LNCaP clone FGC (cell line): ENCODE measurements at regions not wholly inside any gene's neighbourhood (a gene's known extent, or its start where the extent isn't known, plus 50 kb on each side); places are given as distances from the start of the nearest gene placed in this dataset.
A peak's percentile ranks its signal among the peaks of the same experiment; 100 is the strongest.

Source experiments
- DNase-seq: peaks from one replicate; pipeline ENCODE4 v3.0.0-alpha.2; 2011; ENCODE audit warnings: low read depth
- H3K4me3 ChIP-seq: 2 replicates; pipeline ENCODE4 v1.5.1; 2011; ENCODE audit warnings: mild to moderate bottlenecking, low read depth, low read length, control low read depth
- TF ChIP-seq, protein P1 (sequence below): IDR thresholded peaks from 2 replicates; pipeline ENCODE4 v1.5.1; 2012; ENCODE audit warnings: mild to moderate bottlenecking; ENCODE audit not compliant: control insufficient read depth, insufficient read depth; ENCODE audit errors: extremely low read depth

DNA sequence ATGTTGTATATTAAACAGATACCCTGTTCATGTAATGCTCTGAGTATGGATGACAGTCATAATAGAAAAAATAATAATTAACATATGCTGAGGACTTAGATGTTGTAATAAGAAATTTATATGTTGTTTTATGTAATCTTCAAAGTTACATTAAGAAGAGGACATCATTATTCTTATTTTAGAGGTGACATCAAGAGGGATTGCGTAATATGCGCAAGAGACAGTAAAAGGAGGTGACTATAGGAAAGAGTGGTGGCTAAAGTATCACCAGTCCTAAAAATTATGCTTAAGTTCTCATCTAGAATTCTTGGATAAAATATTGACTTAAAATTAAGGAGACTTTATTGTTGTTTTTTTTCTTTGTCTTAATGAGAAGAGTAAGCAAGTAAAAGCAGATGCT lies 323.9 kb downstream of the KCNC2 start:
- no peak for DNase-seq
- no peak overlapping the region for H3K4me3 ChIP-seq
- TF ChIP-seq, protein P1, sequence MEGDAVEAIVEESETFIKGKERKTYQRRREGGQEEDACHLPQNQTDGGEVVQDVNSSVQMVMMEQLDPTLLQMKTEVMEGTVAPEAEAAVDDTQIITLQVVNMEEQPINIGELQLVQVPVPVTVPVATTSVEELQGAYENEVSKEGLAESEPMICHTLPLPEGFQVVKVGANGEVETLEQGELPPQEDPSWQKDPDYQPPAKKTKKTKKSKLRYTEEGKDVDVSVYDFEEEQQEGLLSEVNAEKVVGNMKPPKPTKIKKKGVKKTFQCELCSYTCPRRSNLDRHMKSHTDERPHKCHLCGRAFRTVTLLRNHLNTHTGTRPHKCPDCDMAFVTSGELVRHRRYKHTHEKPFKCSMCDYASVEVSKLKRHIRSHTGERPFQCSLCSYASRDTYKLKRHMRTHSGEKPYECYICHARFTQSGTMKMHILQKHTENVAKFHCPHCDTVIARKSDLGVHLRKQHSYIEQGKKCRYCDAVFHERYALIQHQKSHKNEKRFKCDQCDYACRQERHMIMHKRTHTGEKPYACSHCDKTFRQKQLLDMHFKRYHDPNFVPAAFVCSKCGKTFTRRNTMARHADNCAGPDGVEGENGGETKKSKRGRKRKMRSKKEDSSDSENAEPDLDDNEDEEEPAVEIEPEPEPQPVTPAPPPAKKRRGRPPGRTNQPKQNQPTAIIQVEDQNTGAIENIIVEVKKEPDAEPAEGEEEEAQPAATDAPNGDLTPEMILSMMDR, result no peak

DNA sequence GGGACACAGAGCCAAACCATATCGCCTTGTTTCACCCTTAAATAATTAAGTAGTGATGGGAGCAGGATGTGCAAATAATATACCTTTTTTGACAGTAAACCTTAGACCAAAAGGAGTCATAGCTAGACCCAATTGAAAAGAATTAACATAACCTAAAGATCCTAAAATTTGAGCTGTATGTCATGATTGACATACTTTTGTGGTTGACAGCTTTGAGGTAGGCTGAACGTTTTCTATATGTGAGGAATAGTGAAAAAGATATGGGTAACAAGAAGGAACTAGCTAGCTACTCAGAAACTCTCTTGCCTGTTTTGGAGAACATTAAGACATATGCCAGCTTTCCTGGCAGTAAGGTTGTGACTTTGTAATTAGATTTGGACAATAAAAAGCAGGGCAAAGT lies 320.6 kb downstream of the KCNC2 start:
- H3K4me3 ChIP-seq, result no peak overlapping the region
- TF ChIP-seq, protein P1, result no peak
- DNase-seq, result no peak

DNA sequence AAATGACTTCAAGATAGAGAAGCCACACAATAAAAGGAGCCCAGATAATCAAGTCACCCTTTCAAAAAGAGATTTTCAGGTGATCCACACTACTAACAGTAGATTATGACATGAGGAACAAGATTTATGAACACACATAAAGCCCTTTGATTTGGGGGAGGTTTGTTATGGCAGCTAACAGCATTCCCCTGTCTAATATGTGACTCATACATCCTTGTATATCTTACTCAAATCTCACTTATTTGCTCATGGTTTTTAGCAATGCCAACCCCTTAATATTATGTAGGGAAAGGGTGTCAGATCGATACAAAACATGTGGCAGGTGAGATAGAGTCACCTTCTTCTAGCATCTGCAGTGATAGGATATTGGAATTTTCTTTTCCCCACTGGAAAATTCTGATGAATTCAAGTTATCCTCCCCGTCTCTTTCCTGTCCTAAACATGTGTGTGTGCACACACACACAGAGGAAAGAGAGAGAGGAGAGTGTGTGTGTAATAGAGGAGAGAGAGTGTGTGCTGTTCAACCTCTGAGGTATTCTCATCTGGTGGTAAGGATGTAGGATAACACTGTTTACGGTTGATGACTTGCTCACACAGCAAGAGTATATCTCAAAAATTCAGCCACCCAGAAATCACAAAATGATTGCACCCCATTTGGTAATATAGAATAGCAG lies 319.9 kb downstream of the KCNC2 start:
- TF ChIP-seq, protein P1, result no peak
- no peak overlapping the region for H3K4me3 ChIP-seq
- DNase-seq, result no peak

DNA sequence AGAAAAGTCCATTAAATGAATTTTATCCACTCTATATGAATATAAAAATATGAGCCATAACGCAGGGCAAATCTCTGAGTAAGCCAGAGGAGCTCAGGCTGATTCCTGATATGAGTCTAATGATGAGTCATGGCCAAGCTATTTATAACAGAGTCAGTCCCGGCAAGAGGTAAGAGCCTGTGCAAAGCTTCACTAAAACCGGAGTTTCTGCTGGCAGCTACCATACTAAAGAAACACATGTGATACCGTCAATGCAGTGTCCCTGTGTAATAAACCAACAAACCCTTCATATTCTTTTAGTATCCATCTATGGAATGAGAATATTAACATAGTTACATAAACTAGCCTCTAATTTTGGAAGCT lies 319.4 kb downstream of the KCNC2 start:
- no peak overlapping the region for H3K4me3 ChIP-seq
- DNase-seq, result peak; percentile 69
- TF ChIP-seq, protein P1, result no peak

DNA sequence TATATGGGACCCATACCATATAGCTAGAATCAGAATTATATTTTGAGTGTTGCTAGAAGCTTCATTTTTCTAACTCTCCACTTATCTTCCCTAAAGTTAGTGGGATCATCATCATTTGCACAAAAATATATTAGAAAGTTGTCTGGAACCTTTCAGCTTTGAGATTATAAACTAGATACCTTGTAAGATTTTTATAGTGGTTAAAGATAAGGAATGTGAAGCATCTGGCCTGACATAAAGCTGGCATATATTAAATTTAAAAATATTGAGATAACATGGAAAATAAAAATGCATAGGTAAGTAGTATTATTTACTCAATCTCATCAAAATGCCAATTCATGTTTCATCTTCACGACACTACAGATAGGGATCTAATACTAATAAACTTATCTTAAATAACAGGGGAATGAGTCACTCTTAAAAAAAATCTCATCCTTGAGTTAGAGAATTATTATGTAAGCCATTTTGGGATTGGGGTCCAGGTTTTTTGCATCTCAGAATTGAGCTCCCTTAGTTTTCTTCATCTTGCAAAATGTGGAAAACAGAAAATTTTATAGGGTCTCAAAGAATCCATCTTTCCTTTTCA lies 318.5 kb downstream of the KCNC2 start:
- no peak for DNase-seq
- TF ChIP-seq, protein P1, result no peak
- H3K4me3 ChIP-seq, result no peak overlapping the region

DNA sequence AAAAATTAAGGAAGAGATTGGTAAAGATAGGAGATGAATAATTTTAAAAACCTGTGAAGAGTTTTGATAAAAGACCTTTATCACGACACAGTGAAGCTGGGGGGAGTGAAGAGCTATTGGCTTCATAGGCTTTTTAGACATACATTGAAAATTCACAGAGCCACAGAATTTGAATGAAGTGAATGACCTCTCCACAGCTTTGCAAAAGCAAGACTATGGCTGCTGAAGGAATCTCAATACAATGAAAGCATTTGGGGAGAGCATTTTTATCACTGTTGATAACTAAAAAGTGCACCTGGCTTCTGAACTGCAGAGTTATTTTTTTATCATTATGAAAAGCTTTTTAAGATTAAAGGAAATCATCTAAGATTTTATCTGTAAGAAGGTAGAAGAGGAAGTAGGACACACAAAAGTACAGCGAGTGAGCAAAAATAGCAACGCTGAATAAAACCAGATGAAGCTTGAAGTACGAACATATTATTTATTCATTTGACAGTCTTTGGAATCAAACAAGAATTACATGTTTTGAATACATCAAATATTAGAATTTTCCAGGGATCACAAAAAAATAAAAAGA lies 317.5 kb downstream of the KCNC2 start:
- TF ChIP-seq, protein P1, result no peak
- H3K4me3 ChIP-seq, result no peak overlapping the region
- no peak for DNase-seq
